ENCODE measurements at regions not wholly inside any gene's neighbourhood (a gene's known extent, or its start where the extent isn't known, plus 50 kb on each side); places are given as distances from the start of the nearest gene placed in this dataset.

DNA sequence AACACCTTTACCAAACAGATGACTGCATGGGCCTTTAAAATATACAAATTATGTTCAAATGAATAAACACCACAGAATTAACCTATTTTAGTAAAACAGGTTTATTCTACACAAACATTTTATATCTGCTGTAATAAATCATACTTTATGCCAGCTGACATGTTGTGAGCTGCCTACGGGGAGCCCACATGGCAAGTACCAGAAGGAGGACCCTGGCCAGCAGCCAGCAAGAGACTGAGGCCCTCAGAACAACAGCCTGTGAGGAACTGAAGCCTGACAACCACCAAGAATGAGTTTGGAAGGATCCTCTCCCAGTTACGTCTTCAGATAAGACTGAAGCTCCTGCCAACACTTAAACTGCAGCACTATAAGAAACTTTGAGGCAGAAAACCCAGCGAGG is 377.0 kb downstream of the PDGFC start:
- no peak for DNase-seq

DNA sequence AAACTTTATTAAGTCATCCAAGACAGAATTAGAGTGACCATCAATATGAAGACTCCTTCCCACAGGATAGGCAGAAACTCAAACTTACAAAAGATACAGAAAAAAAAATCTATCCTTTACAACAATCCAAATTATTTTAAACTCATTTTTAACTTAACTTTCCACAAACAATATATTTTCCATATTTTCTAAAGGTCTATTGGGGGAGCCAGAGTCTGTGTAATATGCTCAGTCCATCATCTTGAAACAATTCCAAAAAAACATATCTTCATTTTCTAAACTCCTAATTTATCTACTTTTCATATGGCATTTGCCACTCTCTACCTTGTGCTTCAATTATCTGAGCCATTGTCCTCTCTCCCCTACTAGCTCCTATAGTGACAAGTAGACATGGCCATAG is 378.1 kb downstream of the PDGFC start:
- DNase-seq = no peak

DNA sequence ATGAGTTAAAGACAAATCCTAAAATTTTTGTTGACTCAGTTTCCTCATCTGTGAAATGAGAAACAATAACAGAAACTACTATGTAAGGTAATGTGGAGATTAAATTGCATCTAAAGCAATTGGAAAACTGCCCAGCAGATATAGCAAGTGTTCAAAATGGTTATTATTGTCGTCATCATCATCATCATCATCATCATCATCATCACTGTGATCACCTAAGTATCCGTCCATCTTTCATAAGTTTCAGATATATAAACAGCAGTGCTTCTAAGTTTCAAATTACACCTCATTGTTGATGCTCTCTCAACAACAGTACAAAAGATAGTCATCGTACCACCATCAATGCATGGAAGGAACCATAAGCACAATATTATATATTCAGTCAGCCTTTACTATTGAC is 379.9 kb downstream of the PDGFC start:
- no peak for DNase-seq

DNA sequence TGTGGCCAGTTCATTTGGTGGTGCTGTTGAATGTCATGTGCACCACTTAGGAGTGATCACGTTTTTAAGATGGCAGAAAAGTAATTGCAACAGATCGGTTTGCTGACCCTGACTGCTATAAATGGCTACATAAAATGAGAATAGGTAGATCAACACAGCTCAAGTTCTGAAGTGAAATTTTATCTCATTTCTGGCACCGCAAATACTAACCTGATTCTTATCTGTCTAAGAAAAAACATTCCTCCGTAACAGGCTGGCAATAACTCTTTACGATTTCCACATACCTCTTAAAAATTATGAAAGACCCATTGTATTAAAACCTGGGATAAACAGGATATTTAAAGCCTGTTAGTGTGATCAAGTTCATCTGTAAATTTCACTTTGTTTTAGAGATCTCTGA is 387.5 kb downstream of the PDGFC start:
- DNase-seq = no peak

DNA sequence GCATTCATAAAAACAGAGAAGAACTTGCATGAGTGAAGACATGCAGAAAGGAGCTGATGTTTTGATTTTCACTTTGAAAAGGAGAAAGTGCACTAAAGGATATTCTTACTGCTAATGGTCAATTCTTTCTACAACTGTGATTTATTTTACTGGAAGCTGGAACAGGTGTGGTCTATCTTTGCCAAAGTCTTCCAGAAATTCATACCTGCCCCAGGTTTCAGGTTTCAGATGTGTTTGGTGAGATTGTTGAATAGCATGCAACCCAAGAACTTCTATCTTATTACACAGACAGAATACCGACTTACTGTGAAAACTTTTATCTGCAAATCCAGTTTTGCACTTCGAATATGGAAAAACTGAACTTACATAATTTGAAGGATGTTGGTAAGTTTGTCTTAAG is 388.3 kb downstream of the PDGFC start:
- DNase-seq = no peak

DNA sequence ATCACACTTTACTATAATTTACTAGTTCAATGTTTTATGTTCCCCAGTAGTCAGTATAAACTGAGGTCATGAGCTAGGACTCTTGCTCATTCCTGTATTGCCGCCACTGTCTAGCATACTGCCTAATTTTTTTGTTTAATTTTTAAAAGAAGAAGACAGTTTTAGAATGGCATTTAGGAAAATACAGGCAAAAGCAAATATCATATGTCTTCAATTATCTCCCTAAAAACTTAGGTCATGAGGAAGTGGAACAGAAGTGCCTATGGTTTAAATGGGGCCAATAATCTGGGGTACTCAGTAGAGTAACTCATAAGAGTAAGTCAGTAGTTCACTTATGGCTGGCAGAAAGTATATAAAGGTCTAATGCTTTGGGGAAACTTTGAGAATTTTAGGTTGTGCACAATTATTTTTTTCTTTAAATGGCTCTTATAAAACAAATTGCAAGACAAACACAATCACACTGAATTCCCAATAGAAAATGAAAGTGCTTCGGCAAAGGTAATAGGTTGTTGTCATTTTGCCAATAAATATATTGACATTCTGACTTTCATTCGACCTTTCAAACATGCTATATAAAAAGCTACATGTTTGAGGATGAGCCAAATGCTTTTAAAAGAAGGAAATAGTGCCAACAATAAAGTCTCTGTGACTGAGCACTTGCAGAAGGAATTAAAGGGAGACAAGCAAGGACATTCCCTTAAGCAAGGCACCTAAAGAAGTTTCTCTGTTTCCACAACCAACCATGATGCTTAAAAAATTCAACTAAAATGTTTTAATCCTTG is 390.1 kb downstream of the PDGFC start:
- no peak for DNase-seq

DNA sequence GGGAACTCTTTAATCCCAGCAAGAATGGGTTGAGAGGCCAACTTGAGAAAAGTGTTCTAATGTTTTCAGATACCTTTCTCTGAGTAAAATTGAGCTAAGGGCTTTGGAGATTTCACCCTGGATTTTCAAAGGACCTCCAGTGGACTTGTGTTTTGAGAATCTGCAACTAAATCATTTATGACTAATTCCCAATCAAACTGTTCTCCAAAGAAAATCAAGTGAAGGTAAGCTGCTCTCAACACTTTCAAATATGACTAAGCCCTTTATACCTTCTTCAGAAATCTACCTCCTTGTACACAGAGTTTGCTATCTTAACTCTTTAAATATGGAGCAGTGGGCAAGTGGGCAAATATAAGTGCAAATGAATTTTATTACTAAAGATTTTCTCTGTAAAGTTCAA is 392.9 kb downstream of the PDGFC start:
- no peak for DNase-seq

DNA sequence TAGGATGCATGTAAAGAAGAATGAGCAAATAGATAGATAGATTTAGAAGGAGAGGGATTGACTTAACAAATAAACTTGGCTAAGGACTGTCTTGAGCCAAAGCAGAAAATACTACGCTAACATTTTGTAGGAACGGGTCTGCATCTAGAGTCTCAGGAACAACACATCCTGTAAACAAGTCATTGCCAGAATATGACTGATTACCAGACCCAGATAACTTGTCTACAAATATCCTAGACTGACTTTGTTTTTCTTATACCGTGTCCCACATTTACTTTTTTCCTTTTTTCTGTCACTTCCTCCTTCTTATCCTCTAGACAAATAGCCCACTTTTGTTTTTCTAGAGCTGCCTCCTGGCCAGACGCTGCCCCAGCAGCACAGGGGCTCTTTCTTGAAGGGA is 393.6 kb downstream of the PDGFC start:
- no peak for DNase-seq

DNA sequence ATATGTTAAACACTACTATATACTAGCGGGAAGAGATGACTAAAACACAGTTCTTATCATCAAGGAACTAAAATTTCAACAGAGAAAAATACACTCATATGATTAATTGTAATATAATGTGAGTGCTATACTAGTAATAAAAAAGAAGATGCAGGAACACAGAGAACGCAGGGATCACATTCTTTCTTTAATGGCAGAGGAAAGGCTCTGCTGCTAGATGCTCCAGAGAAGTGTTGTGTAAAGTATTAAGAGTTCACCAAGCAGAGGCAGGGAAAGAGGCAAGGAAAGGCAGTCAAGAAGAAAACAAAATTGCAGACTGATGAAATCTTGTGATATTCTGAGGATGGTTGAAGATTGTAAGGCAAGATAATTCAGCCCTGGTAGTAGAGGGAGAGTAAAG is 394.7 kb downstream of the PDGFC start:
- DNase-seq = no peak

DNA sequence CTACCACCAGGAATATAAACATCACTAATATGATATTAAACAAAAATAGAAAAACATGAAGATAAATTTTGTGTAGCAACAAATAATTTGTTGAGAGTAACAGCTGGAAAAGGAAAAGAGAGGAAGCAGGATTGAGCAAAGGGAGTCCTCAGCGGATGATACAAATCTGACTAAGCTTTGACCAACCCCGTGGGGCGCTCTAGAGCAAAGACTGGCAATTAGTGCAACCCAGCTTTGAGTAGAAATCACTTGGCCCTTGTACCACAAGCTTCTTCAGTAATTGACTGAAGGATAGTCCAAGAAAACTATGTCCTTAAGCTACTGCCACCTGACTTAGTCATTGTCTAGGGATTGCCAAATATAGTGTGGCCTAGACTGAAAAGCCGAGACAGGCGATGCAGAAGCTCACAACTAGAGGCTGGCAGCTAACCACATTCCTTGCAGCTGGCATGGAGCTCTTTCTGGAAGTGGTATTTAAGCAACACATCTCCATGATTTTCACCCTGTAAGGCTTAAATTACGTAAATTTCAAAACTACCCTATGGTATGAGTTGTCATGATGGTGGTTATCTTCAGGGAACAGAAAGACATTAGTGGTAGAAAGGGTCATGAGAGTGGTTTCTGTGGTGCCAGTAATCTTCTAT is 396.0 kb downstream of the PDGFC start:
- DNase-seq = peak; percentile 55

DNA sequence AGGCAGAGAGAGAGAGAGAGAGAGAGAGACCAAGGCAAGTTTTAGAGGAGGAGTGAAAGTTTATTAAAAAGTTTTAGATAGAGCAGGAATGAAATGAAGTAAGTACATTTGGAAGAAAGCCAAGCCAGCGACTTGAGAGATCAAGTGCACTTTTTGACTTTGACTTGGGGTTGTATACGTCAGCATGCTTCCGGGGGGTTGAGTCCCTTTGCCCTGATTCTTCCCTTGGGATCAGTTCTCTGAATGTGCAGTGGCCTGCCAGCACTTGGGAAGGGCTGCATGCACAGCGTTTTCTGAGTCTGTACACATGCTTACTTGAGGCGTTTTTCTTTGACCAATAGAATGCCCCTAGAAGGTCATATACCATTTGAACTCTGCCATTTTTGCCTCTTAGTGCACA is 400.5 kb downstream of the PDGFC start:
- no peak for DNase-seq

DNA sequence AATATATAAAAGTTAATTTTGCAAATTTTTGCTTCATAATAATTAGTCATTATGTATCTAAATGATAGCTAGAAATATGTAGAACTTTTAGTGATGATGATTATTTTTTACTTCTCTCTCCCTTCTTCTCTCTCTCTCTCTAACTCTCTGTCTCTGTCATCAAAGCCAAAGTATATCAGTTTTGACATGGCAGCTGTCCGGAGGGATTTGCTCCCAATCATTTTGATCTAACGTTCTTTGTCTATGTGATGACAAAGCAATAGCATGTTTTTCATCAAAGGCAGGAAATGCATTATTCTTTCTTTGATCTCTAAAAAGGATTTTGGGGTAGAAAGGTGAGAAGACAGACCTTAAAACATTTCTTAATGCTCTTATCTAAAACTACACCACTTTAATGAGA is 402.1 kb downstream of the PDGFC start:
- DNase-seq = no peak

DNA sequence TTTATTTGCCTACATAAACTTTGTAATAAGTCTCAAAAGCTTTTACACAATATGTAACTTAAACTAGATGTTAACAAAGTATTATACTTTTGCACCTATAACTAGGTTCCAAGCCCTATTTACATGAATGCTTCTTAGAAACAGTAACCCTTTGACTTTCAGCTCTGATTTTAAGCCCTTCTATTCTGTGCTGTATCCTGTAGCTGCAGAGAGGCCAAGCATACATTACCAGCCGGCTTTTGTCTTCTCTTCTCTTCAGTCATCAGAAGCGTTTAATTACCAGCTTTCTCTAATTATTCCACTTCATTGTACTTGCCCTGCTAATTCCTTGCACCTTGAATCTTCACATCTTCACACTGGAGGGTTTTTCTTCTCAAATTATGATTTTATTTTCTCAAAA is 403.1 kb downstream of the PDGFC start:
- no peak for DNase-seq

DNA sequence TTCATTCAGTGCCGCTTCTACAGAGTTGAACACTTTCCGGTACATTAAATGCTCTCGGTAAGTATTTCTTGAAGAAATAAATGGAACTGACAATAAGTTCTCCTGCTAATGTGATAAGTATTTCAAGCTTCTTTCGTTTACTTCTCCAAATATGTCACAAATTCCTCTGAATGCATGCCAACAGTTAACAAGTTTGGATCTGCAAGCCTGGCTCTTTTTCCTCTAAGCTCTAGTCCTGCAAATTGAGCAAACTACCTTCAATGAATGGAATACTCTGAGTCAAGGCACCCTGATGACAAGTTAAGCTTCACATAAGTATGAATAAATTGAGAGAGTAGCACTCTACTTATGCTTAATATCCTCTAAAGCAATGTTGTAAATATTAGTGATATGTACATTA is 403.6 kb downstream of the PDGFC start:
- no peak for DNase-seq

DNA sequence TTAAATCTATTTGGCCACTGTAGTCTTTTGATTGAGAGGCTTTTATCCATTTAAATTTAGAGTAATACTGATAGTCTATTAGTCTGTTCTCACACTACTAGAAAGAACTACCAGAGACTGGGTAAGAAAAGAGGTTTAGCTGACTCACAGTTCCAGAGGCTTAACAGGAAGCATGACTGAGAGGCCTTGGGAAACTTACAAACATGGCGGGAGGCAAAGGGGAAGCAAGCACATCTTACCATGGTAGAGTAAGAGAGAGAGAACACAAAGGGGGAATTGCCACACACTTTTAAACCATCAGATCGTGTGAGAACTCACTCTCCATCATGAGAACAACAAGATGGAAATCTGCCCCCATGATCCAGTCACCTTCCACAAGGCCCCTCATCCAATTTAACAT is 410.9 kb downstream of the PDGFC start:
- no peak for DNase-seq

DNA sequence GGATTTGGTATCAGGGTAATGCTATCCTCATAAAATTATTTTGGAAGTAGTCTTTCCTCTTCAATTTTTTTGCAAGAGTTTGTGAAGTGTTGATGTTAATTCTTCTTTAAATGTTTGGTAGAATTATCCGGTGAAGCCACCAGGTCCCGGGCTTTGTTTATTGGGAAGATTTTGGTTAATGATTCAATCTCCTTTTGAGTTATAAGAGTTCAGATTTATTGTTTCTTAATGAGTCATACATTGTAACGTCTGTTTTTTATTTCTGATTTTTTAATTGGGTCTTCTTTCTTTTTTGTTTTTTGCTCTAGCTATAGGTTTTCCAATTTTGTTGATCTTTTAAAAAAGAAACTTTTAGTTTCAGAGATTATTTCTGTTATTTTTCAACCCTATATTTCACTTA is 412.3 kb downstream of the PDGFC start:
- DNase-seq = no peak

DNA sequence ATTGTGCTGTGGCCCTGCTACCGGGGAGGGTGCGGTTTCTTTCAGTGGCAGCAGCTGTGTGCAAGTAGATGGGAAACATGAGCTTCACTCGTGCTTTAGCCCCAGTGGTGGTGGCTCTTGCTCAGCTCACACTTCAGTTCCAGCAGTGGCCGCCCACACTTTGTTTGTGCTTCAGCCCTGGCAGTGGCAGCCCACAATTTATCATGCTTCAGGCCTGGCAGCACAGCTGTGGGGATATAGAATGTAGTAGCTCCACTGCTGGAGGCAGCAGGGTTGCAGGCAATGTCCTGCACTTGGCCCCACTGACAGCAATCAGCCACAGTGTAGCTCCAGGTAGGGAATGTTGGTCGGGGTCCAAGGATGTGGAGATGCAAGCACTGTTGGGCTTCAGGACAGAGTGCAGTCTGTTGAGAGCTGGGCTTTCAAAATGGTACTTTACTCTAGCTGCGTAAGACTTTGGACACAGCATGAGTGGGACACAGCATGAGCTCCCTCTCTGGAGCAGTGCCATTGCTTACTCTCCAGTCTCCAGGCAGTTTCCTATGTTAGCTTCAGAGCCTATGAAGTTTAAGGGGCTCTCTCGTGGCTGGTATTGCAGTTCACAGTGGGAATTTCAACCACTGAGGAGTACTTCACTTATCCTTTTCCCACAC is 413.1 kb downstream of the PDGFC start:
- peak; percentile 45 for DNase-seq

DNA sequence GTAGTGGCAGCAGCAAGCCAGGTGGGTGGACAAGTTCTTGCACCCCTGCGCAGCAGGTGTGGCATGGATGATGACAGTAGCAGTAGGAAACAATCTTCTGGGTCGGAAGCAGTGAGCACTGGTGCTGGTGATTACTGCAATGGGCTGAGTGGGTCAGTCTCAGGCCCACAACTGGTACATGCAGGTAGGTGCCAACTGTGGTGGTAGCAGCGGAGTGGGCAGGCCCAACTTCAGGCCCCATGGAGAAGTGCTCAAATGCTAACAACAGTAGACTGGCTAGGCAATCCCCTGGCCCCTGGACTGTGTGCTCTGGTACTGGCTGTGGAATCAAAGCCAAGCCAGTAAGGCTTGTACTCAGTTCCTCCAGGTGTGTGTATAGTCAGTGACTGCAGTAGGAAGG is 413.7 kb downstream of the PDGFC start:
- no peak for DNase-seq

DNA sequence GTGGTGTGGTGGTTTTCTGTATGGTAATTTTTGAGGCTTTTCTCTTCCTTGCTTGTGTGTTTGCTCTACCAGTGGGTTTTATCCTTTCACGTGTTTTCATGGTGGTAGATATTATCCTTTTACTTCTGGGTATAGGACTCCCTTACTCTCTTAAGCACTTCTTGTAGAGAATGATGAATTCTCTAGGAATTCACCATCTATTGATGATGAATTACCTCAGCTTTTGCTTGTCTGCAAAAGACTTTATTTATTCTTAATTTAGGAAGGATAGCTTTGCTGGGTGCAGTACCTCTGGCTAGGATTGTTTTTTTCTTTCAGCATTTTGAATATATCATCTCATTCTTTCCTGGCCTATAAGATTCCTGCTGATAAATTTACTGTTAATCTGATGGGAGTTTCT is 415.3 kb downstream of the PDGFC start:
- no peak for DNase-seq

DNA sequence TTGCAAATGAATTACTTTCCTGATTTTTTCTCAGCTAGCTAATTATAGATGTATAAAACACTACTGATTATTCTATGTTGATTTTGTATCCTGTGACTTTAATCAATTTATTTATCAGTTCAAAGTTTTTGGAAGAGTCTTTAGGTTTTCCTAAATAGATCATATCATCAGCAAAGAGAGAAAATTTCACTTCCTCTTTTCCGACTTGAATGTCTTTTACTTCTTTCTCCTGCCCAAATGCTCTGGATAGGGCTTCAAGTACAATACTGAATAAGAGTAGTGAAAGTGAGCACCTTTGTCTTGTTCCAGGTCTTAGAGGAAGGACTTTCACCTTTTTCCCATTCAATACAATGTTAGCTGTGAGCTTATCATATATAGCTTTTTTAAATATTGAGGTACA is 417.9 kb downstream of the PDGFC start:
- DNase-seq = no peak

DNA sequence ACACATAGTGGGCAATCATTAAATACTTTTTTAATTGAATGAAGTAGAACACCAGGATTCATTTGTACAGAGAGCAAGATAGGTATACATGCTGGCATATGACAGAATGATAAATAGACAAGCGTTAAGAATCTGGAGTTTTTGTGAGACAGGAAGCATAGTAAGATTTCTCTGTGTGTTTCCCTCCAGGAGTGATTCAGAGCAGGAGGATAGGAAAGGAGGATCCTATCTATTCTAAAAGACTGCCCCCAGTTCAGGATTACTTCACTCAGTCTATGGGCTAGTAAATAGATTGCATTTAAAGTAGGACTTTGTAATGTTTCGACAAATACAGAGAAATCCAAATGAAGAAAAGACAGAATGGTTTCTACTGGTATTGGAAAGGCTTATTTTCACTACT is 423.7 kb downstream of the PDGFC start:
- DNase-seq = no peak

DNA sequence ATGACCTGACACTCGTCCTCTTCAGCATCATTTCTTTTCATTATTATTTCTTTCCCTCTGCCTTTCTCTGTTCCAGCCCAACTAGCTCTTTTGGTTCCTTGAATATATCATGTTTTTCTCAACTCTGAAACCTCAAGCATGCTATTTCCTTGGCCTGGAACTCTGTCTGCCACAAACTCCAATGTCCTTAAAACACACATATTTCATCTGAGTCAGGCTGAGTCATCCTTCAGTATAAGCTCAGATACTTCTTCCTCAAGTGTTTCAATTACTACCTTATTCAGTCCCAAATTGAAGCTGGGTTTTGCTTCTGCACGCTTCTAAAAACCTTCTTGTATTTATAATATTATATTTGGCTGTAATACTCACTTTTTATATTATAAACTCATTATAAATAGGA is 424.2 kb downstream of the PDGFC start:
- DNase-seq = no peak

DNA sequence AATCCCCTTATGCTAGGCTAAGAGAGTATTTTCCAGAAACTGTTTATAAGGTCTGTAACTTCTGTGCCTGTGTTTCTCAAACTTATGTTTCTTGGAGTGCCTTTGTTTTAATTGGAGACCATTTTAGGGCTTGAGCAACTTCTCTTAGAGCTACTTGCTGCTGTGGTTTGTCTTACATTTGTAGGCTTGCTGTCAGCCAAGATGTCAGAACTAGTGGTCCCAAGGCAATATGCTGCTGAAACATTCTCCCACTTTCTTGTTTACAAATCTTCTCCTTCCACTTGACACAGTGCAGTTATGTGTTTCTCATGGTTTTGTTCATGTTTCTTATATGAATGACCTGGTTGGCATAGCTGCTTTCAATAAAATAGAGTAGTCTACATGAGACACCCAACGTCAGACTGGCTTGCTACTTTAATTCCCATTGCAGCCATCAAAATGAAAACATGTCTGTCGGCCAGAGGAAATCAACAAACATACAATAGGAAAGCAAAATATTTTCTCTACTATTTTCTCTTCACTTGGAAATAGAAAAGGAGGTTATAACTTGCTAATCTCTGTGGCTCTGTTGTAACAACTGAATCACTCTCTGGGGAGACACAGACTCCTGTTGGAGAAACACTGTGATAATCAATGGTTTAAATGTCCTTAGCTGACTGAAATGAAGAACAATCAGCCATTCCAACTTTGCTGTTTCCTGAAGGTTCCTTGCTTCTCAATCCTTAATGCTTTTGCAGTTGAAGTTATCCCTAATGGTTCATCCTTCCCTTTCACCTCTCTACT is 426.4 kb downstream of the PDGFC start:
- DNase-seq = no peak

DNA sequence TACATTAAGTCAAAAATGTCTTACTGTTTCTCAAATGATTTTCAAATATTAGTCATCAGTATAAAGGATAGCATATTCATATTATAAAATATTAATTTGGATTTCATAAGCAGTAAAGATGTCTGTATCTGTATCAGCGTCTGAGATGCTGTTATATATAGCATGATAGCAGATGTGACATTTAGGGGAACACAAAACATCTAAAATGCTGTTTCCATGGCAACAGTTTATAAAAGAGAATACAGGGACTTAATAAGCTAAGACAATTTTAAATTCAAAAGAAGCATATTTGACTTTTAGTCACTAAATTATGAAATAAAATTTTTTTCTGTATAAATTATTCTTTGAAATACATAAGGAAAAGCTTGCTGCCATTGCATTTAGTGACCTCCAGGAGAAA is 432.2 kb downstream of the PDGFC start:
- DNase-seq = no peak
